HG02884 (cell line): ENCODE measurements at regions not wholly inside any gene's neighbourhood (a gene's known extent, or its start where the extent isn't known, plus 50 kb on each side); places are given as distances from the start of the nearest gene placed in this dataset.

Experiments used
- ATAC-seq: cut with Tn5 transposase; IDR thresholded peaks from one replicate; pipeline ENCODE4 v1.9.1; 2021; ENCODE audit warnings: mild to moderate bottlenecking, moderate library complexity; ENCODE audit not compliant: unreplicated experiment

GRCh38 chr13:34428911-34429310, 513.2 kb upstream of the NBEA start:
- no peak for ATAC-seq

GRCh38 chr13:34430294-34430693, 511.8 kb upstream of the NBEA start:
- ATAC-seq, result no peak

- ATAC-seq, result no peak
Measured at GRCh38 chr13:34431827-34432581, 510.1 kb upstream of the NBEA start.

- no peak for ATAC-seq
Measured at GRCh38 chr13:34435338-34435737, 506.7 kb upstream of the NBEA start.

GRCh38 chr13:34437873-34438272, 504.2 kb upstream of the NBEA start:
- ATAC-seq, result no peak

- no peak for ATAC-seq
Measured at GRCh38 chr13:34452831-34453230, 489.2 kb upstream of the NBEA start.

- no peak for ATAC-seq
Measured at GRCh38 chr13:34458756-34459715, 483.0 kb upstream of the NBEA start.

GRCh38 chr13:34459856-34460255, 482.2 kb upstream of the NBEA start:
- ATAC-seq, result no peak

- no peak for ATAC-seq
Measured at GRCh38 chr13:34462843-34463242, 479.2 kb upstream of the NBEA start.

GRCh38 chr13:34464011-34464410, 478.1 kb upstream of the NBEA start:
- no peak for ATAC-seq

- no peak for ATAC-seq
Measured at GRCh38 chr13:34465423-34465922, 476.6 kb upstream of the NBEA start.

GRCh38 chr13:34466301-34466700, 475.8 kb upstream of the NBEA start:
- no peak for ATAC-seq

GRCh38 chr13:34467450-34468083, 474.5 kb upstream of the NBEA start:
- ATAC-seq, result no peak

- ATAC-seq, result no peak
Measured at GRCh38 chr13:34469196-34469986, 472.7 kb upstream of the NBEA start.

- no peak for ATAC-seq
Measured at GRCh38 chr13:34474187-34474868, 467.7 kb upstream of the NBEA start.

- ATAC-seq, result no peak
Measured at GRCh38 chr13:34478376-34478775, 463.7 kb upstream of the NBEA start.

- ATAC-seq, result no peak
Measured at GRCh38 chr13:34502011-34502410, 440.1 kb upstream of the NBEA start.

GRCh38 chr13:34502621-34503020, 439.4 kb upstream of the NBEA start:
- ATAC-seq, result no peak

GRCh38 chr13:34506796-34507195, 435.3 kb upstream of the NBEA start:
- ATAC-seq, result no peak

GRCh38 chr13:34507630-34508029, 434.4 kb upstream of the NBEA start:
- no peak for ATAC-seq
